Activated naive CD4-positive, alpha-beta T cell treated with anti-CD3 and anti-CD28 coated beads, Interleukin-2, amount 50 U/mL, for 16 hours (primary cell): ENCODE measurements at regions not wholly inside any gene's neighbourhood (a gene's known extent, or its start where the extent isn't known, plus 50 kb on each side); places are given as distances from the start of the nearest gene placed in this dataset.

Experiments
- DNase-seq: peaks from one replicate; pipeline ENCODE4 v3.0.0-alpha.2; 2020

DNA sequence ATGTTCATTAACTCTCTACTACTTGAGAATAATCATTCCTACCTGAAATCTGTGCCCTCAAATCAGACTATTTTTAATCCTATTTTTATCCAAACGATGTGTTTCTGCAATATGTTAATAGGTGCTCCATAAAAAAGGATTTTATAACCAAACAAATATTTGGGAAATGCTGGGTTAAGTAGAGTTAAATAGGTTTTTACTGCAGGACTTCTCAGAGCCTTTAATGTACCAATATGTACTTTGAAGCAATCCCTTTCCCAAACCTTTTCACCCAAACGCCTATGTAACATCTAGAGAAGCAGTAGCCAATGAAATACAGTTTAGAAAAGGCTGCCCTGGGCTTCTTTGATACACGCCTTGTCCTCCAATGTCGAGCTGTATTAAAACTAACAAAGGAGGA lies 182.5 kb downstream of the SP3 start:
- DNase-seq: no peak

DNA sequence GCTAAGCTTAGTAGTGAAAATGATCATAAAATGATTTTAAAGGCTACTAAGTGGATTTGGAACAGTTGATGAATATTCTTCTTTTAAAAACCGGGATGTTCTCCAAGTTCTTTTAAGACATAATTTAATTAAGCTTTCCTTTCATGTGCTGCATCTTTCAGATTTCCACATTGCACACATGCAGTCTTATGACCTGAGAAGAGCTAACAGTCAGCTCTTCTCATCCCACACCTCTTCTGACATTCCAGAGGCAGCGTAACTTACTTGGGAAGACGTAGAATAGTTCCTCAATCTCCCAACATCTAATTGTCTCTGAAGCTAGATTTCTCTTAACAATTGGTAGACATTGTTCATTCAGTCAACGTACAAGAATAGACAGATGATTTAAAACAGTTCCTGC lies 181.8 kb downstream of the SP3 start:
- no peak for DNase-seq

DNA sequence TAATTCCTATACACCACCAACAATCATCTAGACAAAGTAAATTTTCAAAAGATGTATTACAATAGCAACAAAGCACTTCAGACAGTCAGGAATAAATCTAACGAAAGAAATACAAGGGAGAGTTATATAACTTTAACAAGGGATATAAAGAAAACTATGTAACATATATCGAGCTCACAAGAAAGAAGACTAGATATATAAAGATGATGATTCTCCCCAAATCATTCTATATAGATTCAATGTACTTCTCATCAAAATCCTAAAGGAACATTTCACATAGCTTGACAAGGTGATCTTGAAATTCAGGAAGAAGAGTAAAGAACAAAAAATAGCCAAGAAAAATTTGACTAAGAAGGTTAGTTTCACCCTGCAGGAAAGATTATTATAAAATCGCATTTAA lies 179.4 kb downstream of the SP3 start:
- DNase-seq: no peak

DNA sequence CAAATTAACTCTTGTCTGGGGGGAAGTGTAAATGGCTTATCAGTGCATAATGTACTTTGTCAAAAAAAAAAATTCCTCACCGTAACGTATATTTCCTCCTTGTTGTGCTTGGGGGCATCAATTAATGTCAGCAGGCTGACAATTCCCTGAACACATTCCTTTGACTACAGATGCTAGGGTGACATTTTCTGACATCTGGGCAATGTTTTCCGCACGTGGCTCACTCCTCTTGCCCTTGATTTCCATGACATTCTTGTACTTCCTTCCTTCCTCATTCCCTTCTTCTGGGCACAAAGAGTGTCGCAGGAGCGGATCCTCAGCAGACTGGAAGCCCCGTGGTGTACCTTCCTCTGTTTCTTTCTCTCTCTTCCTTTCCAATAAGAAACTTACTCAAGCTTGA lies 173.7 kb downstream of the SP3 start:
- no peak for DNase-seq

DNA sequence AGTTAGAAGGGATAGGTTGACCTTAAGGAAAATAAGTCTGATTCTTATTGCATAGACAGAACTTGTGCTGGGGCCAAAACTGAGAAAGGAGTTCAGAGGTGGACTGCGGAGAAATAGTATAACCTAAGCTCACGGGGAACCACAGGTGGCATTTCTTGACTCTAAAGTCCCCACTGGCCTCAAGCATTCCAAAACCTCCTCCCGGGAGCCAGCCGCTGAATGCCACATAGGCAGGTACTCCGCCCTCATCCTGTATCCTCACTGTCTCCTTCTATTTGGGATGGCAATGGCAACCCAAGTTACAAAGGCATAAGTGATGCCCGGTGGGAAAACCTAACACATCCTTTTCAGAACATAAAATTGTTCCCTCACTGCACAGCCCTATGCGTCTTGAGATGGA lies 173.0 kb downstream of the SP3 start:
- DNase-seq: no peak

DNA sequence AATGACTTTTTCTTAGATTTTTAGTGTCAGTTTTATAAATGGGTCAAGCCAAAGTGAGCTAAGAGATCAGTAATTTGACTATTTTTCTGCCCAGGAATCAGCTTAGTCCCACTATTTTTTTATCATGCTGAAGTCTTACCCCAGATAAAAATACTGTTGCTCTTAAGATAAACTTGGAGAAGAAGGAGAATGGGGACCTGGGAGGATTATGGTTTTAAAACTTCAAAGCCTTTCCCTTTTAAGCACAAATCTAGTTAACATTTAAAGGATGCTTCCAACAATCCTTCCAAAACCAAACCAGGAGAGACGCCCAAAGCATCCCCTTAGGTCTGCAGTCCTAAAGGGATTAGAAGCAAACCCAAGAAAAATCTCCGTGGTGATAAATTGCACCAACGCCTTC lies 172.4 kb downstream of the SP3 start:
- no peak for DNase-seq

DNA sequence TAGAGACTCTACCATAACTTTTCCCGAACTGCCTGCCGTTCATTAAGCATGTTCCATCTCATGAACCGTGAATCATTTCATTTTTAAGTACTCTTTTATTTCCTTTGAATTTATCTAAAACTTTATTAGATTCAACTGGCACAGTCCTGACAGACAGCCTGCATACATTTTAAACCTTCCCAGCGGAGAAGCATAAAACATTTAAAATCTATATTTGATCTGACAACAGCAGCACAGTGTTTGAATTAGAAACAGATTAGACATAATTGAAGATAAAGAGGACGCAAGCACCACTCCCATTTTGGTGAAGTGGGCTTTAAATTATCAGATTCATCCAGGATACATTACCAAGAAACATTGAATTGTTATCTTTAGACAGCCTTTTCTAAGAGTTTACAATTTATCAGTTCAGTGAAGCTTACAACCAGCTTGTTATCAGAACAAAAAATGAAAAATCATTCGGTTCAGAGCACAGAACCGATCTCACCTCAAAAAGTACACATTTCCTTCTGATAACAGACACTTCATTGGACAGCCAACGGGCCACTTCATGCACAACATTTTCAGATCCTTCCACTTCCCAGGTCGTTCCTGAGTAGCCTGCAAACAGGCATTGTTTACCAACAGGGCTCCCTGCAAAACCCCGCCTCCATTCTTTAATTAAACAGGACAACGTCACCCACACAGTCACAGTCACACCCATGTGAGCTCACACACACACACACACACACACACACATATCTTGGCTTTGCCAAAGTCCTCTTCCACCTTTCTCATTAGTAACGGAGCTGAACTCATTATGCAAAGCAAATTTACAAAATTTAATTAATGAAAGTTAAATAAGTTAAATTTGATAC lies 171.2 kb downstream of the SP3 start:
- DNase-seq: no peak

DNA sequence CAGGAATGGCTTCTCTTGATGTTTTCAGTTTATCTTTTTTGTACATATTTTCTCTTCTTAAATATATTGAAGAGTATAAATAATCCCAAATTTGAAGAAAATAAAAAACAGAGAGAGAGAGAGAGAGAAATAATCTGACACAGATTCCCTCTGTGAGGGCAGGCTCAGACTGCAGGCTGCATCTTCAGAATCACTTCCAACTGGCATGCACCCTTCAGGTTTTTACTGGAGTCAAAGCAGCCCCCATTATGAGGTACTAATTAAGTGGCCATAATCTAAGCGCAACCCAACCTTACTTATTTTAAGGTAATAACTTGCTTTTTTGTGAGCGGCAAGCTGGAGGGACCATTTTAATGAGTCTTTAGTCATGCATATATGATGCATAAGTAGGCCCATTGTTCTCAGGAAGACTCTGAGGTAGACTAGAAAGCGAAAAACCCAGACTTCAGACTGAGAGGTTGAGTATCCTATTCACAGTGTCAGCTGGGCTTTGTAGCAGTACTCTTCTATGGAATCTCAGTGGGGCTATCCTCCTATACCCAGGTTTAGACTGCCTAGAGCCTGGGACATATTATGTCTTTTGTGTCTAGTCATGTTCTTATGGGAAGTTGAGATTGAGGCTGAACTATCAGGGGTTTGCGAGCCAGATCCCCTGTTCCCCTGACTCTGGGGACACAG lies 167.4 kb downstream of the SP3 start:
- no peak for DNase-seq

DNA sequence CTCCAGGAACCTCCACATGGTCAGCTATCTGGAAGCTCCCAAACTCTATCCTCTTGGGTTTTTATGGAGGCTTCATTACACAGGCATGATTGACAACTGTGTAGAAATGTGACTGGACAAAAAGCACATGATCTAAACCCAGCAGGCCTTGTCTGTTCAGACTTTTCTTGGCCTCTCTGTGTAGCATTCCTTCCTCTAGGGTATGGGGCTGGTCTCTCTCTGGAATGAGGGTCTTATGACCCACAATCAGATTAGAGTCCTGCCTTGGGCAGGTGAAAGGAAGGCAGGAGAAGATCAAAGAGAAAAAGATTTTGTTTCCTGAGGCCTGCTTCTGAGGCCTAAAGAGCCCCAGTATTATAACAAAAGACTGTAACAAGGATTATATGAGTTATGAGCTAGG lies 162.7 kb downstream of the SP3 start:
- no peak for DNase-seq

DNA sequence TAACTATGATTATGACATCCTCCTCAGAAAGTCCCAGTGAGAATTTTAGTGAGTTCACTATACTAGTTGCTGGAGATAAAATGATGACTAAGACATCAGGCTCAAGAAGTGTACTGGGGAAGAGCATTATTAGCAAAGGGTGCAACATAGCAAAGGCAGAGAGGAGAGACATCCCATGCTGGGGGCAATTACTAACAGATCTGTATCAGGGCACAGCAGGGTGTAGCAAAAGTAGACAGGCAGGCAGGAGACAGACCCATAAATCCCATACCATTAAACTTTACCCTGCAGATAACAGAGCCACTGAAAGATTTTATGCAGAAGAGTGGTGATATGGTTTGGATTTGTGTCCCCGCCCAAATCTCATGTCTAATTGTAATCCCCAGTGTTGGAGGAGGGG lies 161.7 kb downstream of the SP3 start:
- DNase-seq: no peak

DNA sequence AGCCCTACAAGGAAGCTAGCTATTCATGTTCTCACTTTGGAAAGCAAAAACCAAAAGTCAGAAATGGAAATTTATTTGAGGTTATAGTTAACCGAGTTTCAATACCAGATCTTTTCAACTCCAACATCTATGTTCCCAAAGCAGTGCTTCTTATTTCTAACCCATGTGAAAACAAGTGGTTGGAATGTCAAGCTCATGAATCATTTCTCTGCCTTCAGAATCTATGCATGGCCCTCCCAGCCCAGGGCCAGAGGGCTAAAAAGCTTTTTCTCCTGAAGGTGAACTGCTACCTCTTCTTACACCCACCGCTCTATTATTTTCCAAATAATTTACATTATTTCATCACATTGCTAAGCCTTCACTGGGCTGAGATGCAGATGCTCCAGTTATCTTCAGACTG lies 158.4 kb downstream of the SP3 start:
- no peak for DNase-seq

DNA sequence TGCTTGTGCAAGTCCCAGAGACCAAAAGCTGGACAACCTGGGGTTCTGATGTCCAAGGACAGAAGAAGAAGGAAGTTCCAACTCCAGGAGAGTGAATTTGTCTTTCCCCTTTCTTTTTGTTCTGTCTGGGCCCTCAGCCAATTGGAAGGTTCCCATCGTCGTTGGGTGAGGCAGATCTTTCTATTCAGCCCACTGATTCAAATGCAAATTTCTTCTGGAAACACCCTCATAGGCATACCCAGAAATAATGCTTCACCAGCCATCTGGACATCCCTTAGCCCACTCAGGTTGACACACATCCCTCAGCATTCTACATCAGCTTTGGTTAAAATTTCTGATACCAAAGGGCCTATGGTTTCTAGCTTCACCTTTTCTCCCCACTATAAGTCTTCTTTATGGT lies 156.5 kb downstream of the SP3 start:
- no peak for DNase-seq

DNA sequence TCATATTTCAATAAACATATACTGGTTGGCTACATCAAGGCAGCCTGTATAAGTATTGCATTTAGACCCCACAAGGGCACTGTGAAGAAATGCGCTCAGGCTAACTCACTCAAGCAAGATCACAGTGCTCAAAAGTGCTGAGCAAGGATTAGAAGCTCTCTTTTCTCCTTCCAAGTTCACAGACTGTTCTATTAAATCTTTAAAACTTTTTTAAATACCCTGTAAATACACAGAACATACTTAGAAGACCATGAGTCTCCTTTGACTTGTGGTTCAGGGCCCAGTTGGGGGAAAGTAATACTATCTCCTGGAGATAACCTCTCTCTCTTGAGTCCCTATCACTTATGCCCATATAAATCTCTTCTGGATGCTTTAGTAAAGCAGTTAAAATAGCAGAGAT lies 152.9 kb downstream of the SP3 start:
- DNase-seq: no peak

DNA sequence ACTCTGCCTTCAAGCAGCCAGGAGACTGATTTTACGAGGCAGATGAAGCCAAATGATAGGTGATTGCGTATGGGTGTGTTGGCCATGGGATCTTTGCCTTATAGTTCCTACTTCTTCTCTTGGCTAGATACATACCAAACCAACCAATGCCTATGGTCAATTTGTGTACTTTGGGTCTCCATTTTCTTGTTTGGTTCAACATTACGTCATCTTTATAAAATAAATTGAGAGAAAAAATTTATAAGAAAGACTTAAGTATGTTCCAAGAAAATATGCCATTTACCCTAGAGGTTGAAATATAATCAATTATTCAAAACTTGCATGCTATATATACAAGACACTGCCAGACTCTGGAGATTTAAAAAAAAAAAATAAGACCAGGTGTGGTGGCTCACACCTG lies 150.9 kb downstream of the SP3 start:
- DNase-seq: no peak

DNA sequence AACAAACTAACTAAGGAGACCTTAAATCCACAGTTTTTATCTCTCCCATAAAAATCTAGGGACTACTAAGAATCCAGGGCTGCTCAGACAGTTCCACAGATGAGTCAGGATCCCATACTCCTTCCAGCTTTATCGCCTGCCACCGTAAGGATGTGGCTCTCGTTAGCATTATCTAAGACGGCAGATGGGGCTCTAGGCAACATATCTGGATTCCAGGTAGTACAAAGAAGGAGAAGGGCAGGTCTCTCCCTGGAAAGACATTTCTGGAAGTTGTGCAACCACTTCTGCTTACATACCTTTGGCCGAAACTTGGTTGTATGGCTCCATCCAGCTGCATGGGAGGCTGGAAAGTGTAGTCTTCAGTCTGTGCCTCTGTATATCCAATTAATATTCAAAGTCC lies 149.4 kb downstream of the SP3 start:
- no peak for DNase-seq

DNA sequence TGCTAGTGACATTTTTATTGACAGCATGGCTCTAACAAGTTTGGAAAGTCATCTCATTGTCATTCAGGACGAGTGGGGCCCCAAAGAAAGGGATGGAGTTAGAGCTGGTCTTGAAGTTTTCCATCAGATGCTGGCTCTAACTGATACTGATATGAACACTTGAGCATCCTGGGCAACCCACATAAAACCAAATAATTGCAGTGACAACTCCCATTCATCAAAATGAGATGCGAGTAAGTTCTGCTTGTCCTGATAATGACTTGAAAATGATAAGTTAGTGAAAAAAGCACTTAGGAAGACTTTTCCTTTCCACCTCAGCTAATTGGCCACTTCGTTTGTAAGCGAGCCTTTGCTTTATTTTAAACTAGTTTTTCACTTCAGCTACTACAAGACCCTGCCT lies 147.6 kb downstream of the SP3 start:
- no peak for DNase-seq

DNA sequence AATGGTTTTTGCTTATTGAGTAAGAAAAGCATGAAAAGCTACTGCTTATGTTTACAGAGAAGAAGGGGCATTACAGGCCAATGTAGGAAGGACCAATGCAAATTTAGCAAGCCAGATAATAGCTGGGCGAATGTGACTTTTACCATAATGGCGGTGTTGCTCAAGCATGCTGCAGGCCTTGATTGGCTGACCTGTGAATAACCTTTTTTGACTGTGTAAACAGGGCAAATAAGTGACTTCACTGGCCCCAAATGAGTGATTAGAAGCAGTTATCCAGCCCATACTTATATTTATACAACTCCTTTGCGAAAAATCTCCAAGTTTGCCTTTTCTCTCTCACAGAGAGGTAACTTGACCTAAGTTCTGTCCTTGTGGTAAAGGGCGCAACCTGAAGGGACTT lies 146.9 kb downstream of the SP3 start:
- DNase-seq: no peak

DNA sequence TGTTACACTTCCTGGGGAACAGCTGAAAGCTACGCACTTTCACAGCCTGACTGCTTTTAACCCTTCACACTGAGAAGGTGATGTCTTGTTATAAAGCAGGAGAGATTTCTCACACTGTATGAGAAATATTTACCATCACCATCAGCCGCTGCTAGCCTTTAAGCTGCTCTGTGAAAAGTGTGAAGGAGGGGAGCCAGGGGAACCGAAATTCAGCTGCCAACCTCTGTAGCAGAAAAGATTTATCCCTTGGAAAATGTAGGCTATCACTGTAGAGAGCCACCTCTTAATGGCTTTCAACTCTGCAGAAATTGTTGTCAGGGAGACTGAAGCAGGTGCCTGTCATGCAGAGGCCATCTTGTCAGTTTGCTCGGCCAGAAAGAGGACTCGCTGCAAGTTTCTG lies 145.3 kb downstream of the SP3 start:
- no peak for DNase-seq

DNA sequence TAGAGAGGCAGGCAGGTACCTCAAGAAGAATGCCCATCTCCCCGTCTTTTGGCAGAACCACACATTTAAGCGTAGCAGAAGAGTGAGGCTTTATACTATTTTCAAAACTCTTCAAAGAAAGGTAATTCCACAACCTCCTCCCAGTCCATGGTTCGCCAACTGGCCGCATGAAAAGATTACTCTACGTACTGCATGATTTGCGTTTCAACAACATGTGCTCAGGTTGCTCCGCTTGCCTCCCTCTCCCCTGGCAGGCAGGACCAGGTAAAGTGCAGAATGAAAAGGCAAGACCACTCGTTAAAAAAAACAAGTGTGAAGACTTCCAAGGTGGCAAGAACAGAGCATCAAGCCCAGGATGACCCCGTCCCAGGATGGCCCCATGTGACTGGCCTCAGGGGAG lies 143.7 kb downstream of the SP3 start:
- DNase-seq: no peak

DNA sequence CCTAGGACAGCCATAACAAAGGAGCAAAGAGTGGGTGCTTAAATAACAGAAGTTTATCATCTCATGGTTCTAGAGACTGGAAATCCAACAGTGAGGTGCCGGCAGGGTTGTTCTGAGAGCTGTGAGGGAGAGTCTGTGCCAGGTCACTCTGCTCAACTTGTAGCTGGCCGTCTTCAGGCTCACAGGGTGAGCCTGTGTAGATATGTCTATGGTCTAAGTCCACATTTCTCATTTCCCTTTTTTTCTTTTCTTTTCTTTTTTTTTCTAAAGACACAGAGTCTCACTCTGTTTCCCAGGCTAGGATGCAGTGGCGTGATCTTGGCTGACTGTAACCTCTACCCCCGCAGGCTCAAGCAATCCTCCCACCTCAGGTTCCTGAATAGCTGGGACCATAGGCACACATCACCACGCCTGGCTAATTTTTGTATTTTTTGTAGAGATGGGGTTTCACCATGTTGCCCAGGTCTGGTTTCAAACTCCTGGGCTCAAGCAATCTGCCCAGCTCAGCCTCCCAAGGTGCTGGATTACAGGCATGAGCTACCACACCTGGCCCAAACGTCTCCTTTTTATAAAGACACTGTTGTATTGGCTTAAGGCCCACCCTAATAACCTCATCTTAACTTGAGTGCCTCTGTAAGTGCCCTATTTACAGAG lies 142.2 kb downstream of the SP3 start:
- no peak for DNase-seq

DNA sequence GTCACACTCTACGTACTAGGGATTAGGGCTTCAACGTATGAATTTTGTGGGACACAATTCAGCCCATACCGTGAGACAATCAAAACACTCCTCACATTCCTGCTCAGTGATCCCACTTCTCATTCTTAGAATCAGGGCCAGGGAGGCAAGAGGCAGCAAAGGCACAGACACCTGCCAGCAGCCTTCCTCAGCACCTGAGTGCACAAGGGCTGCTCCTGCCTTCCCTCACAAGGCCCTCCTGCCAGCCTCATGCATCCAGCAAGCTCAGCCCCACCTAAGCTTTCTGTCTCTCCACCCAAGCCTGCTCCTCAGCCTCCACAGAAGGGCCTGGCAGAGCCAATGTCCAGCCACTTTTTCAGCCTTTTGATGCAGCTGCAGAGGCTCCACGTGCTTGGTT lies 141.6 kb downstream of the SP3 start:
- DNase-seq: no peak

DNA sequence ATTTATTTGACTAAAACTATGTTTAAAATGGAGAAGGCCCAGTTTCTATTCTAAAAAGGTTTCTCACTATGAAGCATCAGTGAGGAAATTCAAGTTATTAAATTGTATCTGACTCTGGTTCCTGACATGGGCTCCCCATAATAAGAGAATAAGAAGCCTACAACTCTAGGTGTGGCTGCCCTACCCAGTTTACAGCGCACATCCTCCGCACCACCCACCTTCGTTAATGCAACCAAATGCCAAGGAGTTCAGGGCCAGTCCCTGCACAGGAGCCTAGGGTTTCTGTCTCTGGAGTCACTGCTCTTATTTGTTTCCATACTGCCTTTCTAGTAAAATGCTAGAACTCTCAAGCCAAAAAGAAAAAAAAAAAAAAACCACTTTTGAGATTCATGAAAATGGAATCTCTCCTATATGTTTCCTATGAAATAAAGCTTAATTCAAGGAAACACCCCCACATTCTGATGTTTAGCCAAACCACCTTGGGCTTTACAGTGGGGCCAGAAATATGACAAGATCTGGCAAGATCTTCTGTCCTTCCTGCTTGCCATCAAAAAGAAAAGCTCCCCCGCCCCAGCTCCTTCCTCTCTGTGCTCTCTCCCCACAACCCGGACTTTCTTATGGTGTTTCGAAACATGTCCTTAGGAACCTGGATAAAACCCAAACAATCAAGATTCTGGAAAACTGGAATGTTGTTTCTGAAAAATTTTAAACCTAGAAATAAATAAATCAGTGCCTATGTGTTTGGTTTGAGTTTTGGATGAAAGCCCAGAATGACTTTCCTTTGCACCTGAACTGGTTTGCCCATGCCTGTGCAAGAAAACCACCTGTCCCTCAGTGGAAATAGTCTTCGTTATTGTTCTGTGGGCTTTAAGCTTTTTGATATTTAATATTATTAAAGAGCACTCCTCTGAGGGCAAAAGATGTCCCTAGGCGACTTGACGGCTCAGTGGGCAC lies 136.7 kb downstream of the SP3 start:
- DNase-seq: no peak

DNA sequence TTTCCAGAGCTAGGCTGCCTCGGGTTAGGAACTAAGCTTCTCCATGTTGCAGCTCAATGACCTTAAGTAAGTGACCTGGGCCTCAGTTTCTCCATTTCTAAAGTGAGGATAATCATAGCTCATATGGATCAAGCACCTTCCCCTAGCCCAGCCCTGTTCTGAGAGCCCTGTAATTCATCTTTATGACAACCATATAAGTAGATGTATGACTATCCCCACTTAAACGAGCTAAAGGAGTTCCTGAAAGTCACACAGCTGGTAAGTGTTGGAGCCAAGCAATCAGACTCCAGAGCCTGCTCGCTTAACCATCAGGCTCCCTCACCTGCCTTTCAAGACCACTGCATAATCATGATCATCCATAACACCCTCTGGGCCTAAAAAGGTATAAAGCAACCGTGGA lies 135.4 kb downstream of the SP3 start:
- no peak for DNase-seq
